Ramos (cell line): ENCODE measurements at regions not wholly inside any gene's neighbourhood (a gene's known extent, or its start where the extent isn't known, plus 50 kb on each side); places are given as distances from the start of the nearest gene placed in this dataset.
"Not testable (repeated sequence)": the region's sequence is repeated elsewhere in the genome, so short reads cannot be mapped to it uniquely, and the experiment has no call there.

ENCODE experiments used
- in situ Hi-C: fragments of 300-500 bp; cut with MboI; formaldehyde crosslinking; loops from one replicate; pipeline ENCODE4 v1.14.3; 2022; ENCODE audit warnings: low sequenced_read_pairs; ENCODE audit not compliant: unreplicated experiment

DNA sequence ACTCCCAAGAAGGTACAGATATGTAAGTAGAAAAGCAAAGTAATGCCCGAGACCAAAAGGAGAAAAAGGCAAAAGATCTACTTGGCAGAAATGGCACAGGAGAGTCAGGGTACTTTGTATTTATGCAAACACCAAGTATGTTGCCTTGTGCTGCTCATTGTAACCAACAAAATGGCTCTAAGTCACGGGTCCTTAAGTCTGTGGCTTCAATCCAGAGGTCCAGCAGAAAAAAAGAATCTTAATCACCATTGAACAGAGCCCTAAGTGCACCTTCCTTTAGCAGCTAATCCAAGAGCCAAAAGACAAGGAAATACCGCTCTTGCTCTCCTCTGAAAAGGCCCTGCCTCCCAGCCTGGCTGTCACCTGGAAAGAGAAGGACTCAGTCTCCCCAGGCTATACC, 324.9 kb upstream of the PPARGC1A start:
- in situ Hi-C loops = no loop called here

DNA sequence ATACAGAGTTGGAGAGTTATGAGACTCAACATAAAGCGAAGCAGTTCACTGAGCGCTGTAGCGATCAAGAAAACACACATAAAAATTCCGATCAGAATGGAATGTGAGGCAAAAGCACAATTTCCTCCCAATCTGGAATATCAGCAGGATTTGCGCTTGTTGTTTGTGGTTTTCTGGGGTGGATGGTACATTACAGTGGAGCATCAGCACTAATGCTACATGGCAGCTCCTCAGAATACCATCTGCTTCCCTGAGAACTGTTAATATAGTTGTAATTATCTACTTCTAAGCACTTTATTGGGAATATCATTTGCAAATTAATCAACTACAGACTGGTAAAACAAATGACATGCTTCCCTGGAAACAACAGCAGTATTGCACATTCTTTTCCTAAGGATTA, 324.1 kb upstream of the PPARGC1A start:
- in situ Hi-C loops = no loop called here

- in situ Hi-C loops = no loop called here
These were observed 322.8 kb upstream of the PPARGC1A start for GRCh38 chr4:24212642-24213041.

- in situ Hi-C loops = no loop called here
These were observed 322.0 kb upstream of the PPARGC1A start for GRCh38 chr4:24211856-24212255.

DNA sequence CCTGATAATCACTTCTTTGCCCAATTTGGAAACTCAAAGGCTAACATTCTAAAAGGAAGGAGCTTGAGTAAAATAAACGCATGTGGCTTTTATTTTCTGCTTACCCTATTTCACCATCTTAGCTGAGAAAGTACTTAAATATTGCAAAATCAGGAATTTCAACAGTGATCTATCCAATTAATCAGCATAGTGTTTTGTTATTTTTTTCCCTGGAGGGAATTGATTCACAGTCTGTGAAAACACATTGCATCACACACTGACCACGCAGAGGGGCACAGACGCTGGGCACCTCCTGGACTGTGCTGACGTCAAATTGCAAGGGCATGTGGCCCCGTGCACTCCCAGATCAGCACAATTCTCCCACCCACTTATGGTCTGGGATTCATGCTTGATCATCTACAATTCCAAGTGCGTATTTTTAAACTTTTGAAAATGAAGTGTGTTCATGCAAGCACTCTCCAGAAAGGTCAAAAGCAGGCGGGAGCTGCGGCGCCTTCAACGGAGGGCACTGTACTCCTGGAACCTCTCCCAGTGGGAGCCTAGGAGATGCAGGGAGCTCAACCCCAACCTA, 320.6 kb upstream of the PPARGC1A start:
- in situ Hi-C loops = no loop called here

DNA sequence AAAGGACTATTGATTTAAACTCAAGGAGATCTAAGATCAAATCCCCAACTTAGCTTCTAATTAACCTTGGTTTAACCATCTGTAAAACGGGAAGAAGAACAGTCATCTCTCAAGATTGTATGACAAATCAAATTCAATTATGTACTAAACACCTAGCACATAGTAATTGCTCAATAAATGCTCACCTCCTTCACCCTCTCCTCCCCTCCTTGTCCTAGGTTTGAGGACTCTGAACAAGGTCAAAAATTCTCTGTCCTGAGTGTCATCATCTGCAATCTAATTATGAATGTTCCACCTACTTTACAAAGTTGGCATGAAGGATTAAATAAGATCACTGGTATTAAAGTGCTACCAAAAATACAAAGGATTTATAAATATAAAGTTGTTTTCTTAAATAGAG, 320.1 kb upstream of the PPARGC1A start:
- in situ Hi-C loops = no loop called here

DNA sequence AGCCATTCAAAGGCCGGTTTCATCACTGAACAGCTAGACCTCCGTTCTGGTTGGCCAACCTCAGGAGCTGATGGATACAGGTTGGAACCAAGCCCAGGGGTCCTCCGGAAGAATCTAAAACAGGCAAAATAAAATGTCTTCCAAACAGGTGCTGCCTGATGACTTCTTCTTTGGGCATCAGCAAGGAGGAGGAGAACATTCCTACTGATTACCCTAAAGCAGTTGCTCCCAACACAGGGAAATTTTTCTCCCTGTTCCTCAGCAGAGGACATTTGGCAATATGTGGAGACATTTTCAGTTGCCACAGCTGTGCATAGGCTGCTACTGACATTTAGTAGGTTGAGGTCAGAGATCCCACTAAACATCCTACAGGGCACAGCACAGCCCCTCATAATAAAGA, 319.3 kb upstream of the PPARGC1A start:
- in situ Hi-C loops = no loop called here

- in situ Hi-C loops = no loop called here
These were observed 318.8 kb upstream of the PPARGC1A start for GRCh38 chr4:24208691-24209090.

DNA sequence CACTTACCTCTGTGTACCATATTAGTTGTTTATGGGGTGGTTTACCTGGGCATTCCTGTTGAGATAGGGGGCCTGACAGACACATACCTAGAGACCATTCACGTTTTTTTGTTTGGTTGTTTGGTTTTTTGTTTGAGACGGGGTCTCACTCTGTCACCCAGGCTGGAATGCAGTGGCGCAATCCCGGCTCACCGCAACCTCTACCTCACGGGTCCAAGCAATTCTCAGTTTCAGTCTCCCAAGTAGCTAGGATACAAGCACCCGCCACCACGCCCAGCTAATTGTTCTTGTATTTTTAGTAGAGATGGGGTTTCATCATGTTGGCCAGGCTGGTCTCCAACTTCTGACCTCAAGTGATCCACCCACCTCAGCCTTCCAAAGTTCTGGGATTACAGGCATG, 314.9 kb upstream of the PPARGC1A start:
- in situ Hi-C loops = not testable (repeated sequence)

GRCh38 chr4:24203926-24204325, 314.1 kb upstream of the PPARGC1A start:
- in situ Hi-C loops = no loop called here

DNA sequence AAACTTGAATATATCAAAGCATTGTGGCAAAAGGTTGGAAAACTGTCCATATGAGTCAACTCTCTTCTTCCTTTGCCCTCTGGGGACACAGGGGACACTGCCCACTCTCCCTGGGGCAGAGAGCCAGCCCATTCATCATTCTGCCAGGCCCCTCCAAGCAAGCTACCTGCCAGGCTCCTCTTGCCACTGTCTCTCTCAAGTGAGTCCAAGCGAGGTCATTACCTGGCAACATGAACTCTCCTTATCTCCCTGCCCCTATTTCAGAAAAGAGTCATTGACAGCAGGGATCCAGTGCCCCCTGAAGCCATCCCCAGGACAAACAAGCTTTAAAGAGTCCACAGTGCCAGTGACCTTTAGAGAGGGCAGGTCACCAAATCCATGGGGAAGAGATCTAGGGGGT, 312.7 kb upstream of the PPARGC1A start:
- in situ Hi-C loops = no loop called here

DNA sequence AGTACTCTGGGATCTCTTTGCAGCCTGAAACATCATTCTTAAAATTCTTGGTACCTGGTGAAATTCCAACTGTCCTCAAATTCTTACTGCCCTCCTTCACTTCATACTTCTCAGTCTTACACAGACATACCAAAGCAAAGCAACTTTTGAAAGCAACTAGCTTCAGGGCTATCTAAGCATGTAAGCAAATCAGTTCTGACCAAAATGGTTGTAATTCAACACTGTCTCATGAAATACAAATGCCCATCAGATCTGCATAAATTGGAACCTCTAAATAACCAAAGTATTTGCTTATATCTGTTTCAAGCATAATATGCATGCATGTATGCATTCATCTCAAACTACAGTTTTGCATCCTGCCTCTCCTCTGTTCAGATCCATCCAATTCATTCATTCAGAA, 308.1 kb upstream of the PPARGC1A start:
- in situ Hi-C loops = no loop called here

GRCh38 chr4:24196785-24197184, 306.9 kb upstream of the PPARGC1A start:
- in situ Hi-C loops = no loop called here

DNA sequence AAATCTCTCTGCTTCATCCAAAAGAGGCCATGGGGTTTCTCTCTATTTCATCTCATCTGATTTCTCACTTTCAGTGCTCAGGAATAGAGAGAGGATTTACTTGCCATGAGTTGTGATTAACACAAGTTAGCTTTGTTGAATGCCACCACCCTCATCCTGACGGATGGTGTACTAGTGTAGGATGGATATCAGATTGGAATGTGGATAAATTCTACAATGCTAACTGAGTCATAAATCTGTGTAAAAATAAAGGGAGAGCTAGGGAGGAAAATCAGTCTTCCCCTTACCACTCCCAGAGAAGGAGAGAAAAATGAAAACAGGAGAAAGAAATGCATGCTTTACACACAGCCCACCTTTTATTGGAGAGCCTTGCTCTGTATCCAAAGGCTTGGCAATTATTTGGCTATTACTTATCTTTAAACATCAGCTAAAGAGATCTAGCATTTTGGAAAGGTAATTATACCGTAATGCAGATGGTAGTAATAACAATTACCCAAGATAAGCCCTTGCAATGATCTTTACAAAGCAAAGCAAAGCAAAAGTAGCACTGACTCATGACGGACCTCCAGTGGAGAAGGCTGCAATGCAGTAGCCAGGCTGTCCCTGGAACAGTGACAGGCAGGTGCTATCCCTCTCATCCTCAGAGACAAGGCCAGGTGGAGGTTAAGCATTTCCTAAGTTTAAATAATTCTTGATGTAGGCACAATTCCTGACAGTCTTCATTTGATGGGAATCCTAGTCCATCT, 306.3 kb upstream of the PPARGC1A start:
- in situ Hi-C loops = no loop called here

DNA sequence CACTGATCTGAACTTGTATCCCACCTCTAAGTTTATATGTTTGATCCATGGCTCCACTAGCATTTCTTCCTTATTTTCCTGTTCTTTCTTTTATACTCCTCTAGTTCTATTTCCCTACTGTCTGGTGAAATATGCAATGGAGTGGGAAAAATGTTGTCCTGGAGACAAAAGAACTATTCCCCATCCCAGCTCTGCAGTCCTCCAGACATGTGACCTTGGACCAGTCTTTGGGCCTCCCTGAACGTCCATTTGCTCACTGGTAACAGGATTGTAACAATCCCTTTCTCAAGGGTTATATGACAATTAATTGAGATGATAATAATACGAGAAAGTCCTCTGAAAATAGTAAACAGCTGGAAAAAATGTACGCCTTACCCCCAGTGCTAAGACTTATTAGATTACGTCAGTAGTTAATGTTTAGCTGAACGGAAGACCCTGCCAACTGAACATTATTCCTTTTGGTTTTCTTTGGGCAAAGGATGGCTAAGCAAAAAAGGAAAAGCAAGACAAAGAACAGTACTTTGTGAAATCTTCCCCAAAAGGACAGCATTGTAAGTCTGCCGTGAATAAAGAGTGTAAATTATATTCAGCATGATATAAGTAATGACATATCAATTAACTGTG, 302.3 kb upstream of the PPARGC1A start:
- in situ Hi-C loops = no loop called here

- in situ Hi-C loops = no loop called here
These were observed 301.2 kb upstream of the PPARGC1A start for GRCh38 chr4:24190761-24191695.

GRCh38 chr4:24188459-24188858, 298.6 kb upstream of the PPARGC1A start:
- in situ Hi-C loops = no loop called here

- in situ Hi-C loops = no loop called here
These were observed 296.6 kb upstream of the PPARGC1A start for GRCh38 chr4:24186466-24186865.

DNA sequence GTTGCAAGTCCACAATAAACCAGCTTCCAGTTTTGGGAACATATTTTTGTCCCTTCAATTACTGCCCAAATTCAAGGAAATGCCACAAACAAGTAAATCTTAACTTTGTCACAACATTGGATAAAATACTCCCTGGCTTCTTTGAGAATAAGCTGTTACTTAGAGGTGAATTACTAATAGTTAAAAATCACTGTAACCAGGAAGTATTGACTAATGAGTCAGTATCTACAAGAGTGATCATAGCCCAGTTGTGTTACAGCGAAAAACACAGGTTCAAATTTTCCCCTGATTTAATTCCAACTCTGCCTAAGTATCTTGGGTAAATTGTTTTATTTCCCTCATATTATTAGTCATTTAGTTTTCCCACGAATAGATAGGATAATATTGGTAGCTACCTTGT, 291.2 kb upstream of the PPARGC1A start:
- in situ Hi-C loops = no loop called here

DNA sequence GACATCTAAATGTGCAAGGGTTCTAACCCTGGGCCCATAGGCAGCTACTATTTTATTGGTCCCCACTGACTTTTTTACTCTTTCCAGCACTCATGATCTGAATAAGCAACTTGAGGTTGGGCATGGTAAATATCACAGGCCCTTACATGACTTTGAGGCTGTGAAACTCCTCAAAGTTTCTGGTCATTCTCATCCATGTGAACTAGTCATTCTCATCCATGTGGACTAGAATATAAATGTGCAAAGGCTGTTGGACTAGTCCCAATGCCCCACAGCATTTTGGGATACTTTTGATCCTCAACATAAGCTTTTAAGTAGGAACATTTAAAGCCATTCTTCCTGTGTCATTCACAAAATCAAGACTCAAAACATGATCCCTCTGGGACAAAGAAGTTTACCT, 290.7 kb upstream of the PPARGC1A start:
- in situ Hi-C loops = no loop called here
